ENCODE measurements at regions not wholly inside any gene's neighbourhood (a gene's known extent, or its start where the extent isn't known, plus 50 kb on each side); places are given as distances from the start of the nearest gene placed in this dataset.

DNA sequence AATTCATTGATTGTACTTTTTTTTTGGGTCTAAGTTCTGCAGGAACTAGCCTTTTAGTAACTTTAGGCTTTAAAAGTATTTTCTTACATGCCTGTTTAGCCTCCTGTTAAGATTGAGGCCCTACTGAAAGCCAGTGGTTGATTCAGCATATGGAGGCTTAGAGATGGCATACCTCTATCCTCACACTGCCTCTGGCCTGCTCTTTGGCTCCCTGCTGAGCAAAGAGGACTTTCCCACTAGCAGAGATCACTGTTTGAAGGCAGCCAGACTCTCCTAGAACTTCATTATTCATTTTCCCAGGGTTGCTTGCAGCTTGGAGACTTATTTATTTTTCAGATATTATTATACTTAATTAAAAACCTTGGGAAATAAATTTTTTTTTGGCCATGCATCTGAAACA is 405.6 kb upstream of the MEX3C start:
- no peak for DNase-seq

DNA sequence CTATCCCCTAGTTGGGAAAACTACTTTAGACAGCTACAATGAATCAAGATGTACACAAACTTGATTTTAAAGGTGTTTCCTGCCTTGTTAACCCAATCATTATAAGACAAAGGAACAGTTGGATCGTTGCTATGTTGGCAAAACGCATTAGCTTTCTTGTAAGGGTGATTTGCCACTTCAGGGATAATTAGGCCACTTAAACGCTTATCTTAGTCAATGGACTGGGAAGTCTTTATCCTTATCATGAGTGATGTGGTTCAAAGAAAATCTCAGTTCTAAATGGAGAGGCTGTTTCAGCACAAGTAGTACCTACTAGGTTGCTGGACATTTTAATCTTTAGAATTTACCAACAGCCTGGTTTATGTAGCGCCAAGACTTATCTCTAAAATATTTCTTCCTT is 406.1 kb upstream of the MEX3C start:
- no peak for DNase-seq

DNA sequence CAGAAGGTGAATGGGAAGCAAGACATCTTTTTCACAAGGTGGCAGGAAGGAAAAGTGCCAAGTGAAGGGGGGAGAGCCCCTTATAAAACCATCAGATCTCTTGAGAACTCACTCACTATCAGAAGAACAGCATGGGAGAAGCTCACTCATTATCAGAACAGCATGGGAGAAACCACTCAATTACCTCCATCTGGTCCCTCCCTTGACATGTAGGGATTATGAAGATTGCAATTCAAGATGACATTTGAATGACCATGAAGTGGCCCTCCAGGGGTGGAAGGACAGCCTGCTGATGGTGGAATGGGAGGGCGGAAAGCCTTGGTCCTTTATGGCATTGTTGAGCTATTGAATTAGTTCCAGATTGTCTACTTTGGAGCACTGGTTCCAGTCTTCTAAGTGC is 413.0 kb upstream of the MEX3C start:
- no peak for DNase-seq

DNA sequence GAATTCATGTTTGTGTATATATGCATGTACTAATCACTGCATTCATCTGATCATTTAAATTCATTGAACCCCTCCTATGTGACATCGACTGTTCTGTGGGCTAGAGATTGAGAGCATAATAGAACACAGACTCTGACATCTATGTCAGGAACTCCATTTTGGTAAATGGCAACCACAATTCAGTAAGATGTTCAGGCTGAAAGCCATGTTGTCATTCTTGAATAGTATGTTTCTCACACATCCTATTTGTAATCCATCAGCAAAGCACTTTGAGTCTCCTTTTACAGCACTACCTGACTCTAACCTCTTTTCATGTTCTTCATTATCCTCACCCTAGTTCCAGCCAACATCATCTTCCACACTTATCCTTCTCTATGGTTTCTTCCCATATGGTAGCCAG is 413.8 kb upstream of the MEX3C start:
- no peak for DNase-seq

DNA sequence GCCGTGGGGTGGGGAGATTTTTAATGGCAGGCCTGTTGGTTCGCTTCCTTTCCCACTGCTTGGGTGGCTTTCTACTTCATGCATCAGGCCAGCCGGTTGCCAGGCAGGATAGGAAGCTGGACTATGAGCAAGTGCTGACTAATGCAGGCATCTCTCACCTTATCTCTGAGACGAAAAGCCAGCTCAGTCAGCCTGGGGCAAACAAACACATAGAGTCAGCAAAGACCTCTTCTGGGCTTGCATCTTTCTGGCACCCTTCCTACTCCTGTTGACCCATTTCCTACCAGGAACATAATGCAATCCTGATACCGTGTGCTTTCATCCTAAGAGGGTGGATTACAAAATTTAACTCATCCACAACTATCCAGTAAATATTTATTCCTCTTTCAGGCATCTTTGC is 416.6 kb upstream of the MEX3C start:
- DNase-seq: no peak

DNA sequence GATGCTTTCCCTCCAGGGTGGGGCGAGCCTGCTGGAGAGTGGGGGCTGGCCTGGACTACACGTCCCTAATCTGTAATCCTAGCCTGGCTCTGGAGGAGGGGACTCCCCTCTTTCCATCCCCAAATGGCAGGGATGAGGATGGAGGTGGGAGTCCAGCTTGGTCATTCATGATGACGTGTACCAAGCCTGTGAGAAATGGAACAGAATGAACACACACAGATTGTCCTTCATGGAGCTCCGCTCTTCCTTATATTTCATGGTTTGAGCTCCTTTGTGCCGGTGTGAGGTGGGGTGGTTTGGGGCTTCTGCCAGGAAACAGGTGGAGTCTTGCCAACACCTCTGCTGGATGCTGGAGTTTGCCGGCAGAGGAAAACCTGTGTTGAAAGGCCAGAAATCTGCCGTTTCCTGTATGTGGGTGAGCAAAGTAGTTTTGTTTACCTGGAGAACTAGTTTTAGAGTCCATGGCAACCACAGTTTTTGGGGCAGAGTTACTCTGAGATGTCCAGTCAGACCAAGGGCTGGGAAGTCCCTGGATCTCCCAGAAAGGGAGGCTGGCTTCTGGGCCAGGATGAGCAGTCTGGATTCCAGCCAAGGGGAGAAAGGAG is 417.6 kb upstream of the MEX3C start:
- DNase-seq: no peak

DNA sequence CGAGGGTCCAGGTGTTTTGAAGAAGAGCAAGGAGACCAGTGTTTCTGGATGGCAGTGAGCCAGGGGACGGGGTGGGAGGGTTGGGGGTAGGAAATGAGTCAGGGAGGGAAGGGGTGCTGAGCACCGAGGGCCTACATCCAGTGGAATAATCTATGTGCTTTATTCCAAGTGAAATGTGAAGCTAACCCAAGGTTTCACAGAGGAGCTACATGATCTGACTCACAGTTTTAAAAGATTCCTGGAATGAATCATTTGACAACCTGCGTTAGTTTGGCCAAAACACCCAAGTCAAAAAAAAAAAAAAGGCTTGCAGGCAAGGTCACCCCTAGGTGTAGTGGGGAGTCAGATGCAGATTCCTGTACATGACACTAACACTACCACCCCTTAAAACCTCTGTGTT is 419.7 kb upstream of the MEX3C start:
- DNase-seq: no peak

DNA sequence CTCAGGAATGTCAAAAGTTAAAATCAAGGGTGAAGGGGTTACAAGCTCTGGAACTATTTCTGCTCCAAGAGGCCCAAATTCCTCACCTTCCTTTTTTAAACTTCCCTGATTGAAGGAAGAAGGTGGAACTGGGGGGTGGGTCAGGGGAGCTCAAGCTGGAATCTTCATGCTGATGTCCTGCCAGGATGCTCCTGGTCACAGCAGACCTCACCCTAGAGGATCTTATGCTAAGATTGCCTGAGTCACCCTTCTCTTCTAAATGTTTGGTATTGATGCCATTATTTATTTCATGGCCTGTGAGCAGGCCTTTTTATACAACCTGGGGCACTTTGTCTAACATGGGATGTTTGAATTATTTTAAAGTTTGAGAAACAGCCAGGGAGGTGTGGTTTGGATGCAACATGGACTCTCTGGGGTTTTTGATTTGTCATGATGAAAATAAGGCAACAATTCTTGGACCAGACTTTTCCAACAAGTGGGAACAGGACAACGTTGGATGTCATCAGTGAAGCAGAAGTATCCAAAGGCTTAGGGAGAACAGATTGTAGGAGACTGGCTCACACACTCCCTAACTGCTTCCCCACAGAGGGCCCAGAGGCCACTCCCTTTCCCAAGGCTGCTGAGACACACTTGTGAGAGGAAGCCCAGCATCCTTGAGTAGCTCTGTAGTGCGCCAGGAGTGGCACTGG is 420.2 kb upstream of the MEX3C start:
- DNase-seq: no peak

DNA sequence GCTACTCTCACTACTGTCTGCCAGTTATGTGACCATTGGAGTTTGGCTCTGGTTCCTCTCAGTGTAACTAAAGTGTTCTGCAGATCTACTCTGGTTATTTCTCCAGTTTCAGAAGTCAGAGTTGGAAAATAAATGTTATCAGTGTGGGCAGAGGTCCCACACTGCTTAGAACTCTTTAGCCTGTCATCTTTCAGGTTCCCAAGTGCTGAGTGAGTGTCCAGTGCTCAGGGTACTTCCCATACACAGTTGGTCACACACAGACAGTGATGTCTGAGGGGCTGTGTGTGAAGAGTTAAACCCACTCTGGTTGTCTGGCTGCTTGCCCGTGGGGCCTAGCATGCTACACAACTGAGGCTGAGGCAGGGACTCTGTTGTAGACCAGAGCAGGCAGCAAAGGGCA is 421.8 kb upstream of the MEX3C start:
- DNase-seq: no peak

DNA sequence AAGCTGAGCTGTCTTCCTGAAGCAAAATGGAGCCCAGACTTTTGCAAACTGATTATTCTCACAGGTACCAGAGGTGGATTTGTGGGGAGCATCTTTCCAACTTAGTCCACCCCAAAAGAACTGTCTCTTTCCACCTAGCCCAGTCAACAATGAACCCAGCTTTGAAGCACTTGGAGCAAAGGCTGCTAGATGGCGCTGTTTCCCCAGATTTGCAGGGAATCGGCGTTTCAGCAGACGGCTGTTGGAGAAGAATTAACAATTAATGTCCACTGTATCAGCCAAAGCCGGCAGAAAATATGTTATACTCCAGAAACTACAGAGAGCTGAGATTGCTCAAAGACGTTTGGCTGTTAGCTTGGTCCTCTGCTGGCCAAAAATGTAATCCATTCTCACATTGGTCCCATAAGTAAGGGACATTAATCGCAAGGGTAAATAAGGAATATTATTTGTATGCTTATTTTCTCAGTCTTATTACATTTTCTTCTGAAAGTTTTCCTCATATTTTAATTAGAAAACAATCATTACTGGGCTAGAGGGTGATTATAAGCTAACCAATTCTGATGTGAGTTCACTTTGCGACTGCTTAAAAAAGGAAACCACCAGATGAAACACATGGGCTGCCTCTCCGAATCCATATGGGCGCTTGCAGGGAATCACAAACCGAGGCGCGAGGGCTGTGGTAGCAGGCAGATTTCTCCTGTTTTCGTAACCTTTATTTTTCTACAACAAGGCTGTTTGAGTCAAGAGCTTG is 423.8 kb upstream of the MEX3C start:
- no peak for DNase-seq

DNA sequence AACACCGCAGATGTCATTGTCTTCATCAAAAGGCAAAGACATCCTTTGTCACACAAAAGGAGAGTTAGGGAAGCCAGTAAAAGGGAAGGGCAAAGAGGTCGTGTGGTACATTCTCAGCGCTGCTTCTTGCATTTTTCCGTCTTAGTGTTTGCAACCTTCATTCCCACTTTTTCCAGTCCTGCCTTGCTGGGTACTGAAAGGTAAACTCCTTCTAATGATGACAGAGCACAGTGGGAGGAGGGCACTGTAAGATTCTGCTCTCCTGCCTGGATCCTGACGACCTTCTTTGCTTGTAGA is 424.3 kb upstream of the MEX3C start:
- DNase-seq: no peak

DNA sequence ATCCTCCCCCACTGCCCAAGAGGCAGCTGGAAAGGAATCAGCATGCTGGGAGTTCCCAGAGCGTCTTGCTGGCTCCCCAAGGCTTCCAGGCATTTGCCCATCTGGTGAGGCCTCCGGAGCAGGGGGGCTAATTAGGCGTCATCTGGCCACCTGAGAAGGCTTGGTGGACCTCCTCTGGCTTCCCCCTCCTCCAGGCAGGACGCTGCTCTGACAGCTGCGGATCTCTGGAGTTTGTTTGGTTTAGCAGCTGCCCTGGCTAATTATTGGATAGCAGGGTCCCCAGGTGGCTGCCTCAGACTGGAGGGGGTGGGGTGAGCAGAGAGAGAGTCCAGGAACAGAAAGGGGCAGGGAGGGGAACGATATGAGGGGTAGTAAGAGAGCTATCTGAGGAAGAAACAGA is 425.2 kb upstream of the MEX3C start:
- DNase-seq: no peak

DNA sequence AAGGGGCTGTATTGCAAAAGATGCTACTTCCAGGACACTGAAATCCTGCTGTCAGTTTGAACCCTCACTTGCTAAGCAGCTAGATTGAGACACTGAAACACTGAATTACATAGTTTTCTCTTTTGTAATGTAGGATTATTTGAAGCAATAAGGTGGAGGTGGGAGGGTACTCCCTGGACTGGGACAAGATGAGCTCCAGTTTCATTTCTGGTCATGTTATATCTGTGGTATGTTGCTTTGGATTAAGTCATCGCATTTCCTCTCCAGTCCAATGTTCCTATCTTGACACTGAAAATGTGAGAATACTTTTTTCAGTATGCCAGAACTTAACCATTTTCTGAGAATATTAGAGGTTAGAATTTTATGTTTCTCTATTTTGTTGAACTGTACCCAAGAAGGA is 426.2 kb upstream of the MEX3C start:
- no peak for DNase-seq

DNA sequence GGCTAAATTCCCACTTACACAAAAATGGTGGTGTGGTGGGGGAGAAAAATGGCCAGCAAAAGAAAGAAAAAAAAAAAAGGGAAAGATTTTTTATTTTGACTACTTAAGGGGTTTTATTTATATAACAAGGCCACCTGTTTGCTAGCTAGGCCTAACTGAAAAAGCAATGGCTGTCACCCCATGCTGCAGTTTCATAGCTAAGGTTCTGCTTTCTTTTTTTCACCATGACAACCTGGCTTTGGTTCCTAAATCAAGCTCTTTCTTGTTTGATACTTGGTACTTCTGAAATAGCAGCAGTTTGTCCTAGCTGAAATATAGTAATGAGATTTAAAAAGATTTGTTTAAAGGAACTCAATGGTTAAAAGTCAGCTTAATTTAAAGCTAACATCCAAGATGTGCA is 433.2 kb upstream of the MEX3C start:
- no peak for DNase-seq

DNA sequence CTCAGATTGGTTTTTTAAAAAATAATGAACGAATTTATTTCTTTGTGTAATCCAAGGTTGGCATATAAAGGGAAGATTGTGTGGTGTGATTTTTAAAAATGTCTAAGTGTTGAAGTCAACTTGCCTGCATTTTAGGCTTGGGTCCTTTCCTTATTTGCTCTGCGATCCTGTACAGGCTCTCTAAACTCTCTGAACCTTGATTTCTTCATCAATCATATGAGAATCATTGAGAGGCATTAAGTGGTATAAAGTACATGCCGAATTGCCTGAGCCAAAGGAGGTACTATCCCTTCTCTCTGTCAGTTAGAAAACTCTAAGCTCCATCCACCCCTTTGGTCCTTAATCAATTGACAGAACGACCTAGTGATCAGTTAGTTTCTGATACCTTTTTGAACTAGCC is 440.4 kb upstream of the MEX3C start:
- DNase-seq: no peak

DNA sequence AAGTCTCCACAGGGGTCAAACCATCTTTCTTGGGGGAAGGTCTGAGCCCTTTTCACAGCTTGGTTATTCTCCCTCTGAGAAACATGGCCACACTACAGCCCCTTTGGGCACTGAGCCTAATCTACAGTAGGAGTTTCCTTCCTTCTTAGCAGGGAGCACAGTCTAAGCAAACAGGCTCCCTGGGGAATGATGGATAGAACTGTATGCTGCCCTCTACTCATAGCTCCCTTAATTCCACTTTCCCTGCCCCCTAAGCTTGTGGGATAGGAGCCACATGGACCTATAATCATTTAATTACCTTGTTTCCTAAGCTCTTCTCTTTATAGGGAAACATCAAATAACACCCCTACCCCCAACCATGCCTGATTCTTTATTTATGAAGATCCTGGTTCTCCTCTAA is 442.1 kb upstream of the MEX3C start:
- DNase-seq: no peak

DNA sequence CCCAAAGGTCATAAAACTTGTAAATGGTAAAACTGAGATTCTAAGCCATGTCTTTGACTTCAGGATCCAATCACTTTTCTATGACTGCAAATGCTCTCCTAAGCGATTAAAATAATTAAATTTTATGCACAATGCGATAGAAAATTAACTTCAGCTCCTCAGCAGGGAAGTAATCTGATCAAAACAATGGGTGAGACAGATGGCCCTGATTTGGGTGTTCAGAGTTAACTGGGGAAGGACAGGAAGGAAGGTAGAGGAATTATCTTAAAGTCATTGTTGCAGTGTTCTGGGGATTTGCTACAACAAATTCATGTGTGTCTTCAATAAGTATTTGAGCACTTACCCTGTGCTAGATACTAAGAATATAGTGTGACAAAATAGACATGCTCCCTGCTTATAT is 446.0 kb upstream of the MEX3C start:
- DNase-seq: no peak

DNA sequence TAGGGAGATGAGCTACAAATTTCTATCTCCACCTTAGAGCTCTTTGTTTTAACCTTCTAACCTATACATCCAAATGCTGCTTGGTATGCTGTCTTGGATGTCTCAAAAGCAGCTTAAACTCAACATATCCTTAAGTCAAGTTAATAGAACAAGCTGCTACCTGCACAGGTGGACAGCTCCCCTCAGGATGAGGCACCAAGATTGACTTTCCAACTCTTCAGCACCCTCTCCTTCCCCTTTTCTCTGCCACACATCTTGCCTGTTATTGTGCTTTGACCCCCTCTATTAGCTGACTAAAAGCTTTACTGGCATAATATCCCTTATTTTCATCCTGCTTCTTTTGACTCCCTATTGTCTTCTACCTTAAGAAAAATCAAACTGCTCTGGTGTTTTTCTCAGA is 448.1 kb upstream of the MEX3C start:
- DNase-seq: no peak

DNA sequence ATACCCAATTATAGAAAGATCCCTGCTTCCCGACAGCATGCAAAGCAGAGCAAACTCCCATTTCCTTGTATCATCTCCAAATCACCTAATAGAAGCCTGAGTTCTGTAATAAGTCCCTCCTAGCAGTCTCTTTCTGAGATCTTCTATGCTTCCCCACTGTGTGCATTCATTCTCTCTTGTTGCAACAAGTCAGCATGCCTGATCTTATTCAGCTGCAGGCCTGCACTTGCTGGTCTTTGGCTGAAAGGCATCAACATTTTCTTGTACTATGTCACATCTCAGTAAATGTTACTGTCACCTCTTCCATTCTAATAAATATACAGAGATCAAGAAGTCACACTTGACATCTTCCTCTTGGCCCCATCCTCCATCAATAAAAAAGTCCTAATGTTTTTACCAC is 449.9 kb upstream of the MEX3C start:
- DNase-seq: no peak

DNA sequence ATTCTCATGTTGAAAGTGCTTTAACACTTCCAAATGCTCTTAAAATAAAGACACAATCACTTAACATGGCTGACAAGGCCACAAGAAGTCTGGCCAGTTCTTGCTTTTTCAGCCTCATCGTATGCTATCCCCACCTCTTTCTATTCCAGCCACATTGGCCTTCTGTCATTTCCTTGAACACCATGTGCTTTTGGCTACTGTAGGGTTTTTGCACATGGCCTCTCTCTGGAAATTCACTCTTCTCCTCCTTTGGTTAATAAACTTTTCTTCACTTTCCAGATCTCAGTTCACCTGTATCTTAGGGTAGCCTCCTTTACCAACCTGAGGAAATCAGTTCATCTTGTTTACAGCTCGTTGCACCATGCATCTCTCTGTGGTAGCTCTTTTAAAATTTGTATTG is 450.5 kb upstream of the MEX3C start:
- DNase-seq: no peak

DNA sequence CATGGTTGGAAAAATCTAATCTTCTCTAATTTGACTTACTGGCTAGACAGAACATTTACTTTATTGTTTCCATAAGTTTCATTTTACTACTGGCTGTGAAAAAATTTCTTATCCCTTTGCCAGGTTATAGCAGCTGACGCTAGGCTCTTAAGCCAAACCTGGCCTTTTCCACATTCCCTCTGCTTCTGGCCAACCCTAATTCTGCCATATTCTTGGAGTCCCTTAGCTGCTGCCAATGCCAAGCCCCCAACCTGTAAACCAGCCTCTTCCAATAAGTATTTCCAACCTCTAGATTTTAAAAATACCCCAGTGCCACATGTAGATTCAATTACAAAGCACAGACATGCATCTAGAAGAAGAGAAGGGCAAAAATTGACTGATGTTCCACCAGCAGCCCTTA is 452.3 kb upstream of the MEX3C start:
- no peak for DNase-seq

DNA sequence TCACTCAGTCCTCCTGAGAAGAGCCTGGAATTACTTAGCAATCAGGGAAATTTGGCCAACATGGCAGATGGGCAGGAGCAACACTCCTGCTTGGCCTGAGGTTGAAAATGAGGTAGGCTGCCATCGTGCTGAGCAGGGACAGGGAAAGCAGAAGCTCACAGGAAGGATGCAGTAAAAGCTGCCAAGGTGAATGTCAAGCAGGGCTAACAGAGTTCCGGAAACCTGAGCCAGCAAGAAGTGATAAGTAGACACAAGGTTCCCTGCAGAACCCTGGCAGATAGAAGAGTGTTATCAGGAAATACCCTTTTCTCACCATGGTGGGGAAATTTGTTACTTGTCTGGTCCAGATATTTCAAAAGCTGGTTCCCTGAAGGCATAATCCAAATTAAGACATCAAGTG is 454.3 kb upstream of the MEX3C start:
- no peak for DNase-seq

DNA sequence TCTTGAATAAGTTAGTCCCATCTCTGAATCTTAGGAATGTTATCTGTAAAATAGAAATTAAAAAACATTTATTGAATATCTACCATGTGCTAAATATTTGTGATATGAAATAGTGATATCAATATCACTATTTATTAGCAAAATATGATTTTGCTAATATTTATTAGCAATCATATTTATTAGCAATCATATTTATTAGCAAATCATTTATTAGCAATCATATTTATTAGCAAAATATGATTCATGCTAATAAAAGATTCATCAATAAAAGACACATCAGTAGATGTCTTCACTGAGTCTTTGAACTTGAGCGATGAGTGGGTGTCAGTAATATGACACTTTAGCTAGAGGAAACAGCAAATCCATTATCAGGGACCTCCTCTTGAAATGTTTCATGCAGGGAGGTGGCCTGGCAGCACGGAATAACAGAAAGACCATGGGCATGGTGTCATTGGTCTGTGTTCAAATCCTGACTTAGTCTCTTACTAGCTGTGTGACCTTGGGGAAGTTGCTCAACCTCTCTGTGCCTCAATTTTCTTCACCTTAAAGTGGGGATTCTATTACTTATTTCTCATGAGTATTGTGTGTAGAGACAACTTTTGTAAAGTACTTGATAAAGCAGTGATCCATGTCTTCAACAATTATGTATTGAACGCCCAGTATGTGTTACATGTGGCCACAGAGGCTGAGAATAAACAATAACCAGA is 456.2 kb upstream of the MEX3C start:
- DNase-seq: no peak

Measured in stimulated activated CD4-positive, alpha-beta T cell treated with anti-CD3 and anti-CD28 coated beads, Interleukin-4, amount 100 ng/mL, for 4 hours (primary cell).